ENCODE measurements at regions not wholly inside any gene's neighbourhood (a gene's known extent, or its start where the extent isn't known, plus 50 kb on each side); places are given as distances from the start of the nearest gene placed in this dataset.

DNA sequence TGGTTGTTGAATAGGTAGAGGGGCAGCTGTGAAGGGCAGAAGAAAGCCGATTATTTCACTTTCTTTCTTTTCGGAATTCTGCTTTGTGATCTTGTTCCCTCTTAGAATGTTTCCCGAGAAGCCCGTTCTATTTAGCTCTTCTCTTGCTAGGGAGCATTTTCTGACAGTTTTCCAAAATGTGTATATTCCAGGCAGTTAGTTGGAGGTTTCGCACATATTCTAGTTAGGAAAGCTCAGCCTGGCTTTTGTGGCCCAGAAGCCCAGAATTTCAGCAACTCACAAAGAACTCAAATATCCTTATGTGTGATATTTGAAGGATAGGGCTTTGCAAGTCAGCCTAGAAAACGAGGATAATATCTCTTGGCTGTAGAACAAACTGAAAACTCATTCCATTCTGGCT, 461.0 kb upstream of the C9orf72 start:
- no peak for DNase-seq

DNA sequence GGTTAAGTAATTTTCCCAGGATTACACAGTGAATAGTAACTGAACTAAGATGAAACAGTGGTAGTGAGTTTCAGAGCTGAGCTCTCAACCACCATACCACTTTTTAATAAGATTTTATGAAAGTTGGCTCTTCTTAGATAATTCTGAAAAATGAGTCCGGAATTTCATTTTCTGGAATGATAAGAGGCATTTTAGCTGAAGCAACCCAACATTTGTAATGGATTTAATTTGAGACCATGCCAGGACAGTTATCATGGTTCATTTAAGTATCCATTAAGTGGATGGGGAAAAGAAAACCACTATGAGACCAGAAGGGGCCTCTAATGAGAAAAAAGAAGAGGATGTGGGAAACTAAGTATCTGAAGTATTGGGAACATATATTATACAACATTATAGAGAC, 464.7 kb upstream of the C9orf72 start:
- no peak for DNase-seq

DNA sequence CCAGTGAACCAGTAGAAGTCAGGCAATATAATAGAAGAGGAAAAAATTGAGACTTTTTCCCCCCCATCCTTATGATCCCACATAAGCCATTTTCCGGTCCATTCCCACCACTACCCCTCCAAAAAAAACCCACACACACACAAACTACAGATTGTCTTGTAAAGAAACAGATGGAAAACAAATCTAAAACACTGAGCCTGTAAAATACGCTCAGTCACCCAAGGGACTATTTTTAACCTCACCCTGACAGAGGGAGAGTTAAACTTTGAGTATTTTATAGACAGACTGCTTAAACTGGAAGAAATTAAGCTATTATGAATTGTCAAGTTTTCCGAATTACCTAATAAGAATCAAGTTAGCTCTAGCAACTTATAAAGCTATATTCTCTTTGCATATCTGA, 471.8 kb upstream of the C9orf72 start:
- no peak for DNase-seq

DNA sequence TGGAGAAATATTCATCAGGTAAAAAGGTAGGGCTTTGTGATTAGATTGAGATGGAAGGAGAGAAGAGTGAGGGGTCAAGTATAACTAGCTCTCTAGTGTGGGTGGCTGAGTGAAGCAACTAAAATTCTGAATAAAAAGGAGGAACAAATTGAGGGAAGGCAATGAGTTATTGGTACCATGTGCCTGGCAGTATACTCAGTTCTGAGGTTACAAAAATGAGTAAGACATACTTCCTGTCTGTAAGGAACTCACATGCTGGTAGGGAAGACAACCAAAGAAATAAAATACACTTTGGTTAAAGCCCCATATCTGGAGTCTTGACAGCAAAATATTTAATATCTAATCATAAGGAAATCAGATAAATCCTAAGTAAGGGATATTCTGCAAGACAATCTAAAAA, 476.8 kb upstream of the C9orf72 start:
- no peak for DNase-seq

DNA sequence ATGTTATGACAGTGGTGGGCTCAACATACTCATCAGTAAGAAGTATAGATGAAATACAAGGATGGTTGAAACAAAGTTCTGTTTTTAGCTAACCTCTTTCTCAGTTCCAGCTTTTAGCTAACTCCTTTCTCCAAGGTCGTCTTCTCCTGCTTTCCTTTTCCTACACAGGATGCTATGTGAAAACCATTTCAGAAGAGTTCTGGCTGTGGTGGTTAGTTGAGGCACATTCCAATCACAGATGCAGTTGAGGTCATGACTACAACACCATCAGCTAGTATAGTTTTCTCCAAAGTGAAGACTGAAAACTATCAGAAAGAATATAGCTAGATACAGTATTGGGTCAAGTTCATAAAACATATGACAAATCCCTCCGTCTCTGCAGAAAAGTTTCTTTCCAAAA, 477.7 kb upstream of the C9orf72 start:
- no peak for DNase-seq

DNA sequence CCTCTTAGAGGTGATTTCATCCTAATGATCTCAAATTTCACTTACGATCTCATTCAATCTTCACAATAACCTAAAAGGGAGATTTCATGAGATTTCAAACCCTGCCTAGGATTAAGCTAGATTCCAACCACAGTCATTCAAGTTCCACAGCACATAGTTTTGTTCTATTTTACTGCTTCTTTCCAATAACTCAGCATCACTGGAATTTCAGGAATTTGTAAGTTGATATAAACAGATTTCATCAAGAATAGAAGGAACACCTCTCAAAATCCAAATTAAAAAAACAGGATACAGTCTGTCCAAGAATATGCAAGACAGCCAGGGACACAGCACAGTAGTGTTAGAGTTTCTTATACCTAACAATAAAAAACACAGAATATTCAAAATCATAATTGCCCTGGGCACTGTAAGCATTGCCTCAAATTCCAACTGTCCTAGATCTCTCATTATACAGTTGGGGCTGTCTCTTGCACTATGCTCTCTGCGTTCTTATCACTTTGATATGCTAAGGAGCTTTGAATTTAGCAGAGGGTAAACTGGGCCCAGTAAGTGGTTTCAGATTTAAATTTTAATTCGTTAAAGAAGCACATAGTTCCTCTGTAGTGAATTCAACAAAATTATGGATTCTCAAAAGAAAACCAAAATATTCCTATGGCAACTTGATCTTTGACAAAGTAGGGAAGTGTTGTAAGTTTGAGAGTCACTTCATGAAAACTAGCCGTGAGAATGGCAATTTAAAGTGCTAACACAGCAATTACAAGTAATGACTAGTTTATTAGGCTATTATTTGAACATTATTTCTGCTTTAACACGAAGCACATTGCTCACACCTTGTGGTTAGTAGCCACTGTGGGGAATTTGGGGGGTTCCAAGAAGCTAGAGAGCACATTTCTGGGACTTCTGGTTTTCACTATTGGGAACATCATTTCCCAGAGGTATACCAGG, 478.6 kb upstream of the C9orf72 start:
- DNase-seq, result no peak

DNA sequence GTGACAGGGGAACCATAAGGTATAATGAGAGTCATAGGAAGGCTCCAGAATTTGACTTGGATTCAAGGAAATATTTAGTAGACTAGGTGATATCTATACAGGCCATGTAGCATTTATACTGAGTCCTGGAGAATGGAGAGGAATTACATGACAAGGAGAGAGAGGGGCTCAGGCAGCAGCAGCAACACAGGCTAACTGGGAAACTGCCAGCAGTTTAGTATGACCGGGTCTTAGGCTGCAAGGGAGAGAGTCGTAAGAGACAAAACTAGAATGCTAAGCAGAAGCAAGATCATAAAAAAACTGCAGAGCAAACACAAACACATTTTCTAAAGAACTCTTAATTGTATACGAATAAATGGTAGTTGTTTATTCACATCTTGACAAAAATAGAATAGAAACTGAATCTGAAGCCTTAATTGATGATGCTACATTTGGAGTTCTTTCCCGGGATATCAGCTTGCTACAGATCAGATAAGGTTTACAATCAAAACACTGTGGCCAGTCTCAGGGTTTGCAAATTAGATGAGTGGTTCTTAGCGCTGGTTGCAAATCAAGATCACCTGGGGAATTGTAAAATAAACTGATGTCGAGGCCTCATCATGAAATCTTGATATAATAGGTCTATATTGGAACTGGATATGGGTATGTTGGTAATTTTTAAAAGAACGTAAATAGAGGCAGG, 480.0 kb upstream of the C9orf72 start:
- DNase-seq, result no peak

DNA sequence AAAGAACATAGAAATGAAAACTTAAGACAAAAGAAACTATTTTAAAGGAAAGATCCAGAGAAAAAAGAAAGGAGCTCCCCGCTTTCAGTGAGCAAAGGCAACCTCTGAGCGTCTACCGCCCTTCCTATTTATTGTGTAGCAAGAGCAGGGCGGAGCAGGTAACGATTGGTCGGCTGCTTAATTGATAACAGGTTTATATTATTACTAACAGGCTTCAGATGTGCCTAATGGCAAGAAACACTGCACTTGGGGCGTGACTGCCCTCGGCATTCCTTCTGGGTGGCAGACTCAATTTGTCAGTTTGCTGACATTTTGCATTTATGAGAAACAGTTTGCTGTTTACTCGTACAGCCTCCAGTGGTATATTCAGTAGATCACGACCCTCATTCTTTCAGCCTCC, 482.7 kb upstream of the C9orf72 start:
- no peak for DNase-seq

DNA sequence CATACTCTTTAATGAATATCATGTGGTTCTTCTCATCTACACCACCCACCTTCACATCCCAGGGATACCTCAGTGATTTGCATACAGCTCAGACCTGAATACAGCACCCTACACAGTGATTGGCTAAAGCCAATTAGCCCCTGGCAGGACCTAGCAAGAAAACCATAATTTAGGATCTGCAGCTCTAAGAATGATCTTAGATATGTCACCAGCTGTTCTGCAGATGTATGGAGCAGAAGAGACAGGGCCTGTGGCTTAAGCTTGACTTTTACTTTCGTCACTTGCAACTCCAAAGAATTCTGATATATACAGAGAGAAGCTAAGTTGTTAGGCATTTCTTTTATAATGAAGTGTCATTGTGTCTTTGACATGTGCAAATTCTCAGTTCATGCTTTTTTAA, 483.2 kb upstream of the C9orf72 start:
- no peak for DNase-seq

DNA sequence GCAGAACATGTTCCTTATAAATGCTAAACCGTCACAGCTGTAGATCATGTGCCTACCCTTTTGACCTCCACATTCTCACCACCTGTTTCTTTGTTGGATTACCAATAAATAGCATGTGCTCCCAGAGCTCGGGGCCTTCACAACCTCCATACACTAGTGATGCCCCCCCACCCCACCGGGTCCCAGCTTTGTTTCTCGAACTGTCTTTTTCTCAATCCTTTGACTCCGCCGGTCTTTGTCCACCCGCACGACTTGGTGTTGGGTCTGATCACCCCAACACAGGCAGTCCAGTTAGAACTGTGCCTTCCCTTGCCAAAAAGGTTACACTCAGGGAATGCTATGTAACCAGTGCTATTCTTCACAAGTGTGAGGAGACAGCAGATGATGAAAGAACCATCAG, 485.9 kb upstream of the C9orf72 start:
- DNase-seq, result no peak

DNA sequence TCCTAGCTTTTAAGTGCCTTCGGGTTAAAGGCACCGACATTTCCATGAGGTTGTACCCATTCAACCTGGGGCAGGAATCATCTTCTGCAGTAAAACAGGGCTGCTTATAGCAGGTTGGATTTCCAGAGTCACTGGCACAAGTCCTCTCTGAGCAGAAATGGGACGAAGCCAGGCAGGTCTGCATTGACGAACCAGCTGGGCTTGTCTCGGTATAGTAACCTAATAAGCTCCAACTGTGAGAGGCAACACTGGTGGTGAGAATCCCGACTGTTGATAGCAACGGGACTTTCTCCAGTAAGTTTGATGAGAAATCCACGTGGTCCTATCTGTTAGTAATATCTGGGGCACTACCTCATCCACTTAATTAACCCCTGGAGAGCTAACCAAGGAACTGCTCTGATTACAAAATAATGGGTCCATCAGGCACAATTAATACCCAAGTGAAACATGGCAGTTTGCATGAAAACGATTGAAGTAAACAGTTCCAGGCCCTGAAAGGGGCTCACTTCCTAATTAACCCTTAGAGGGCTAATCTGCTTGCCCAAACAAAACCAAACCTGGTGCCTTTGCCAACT, 491.0 kb upstream of the C9orf72 start:
- DNase-seq, result no peak

DNA sequence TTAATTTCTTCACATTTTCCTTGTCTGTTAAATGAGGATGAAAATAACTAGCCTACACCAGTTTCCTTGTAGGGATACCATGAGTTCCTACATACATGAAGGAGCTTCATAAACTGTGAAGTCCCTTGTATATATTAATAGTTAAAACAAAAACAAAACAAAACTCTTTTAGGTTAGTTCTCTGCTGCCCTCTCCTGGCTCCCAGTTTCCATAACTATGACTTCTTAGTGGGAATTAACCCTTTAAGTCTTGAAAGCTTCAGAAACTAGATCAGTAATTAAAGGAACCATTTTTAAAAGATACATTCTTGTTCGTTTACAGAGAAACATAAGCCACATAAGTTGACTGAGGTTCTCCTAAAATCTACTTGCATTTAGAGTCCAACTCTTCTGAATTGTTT, 500.0 kb upstream of the C9orf72 start:
- peak; percentile 59 for DNase-seq

DNA sequence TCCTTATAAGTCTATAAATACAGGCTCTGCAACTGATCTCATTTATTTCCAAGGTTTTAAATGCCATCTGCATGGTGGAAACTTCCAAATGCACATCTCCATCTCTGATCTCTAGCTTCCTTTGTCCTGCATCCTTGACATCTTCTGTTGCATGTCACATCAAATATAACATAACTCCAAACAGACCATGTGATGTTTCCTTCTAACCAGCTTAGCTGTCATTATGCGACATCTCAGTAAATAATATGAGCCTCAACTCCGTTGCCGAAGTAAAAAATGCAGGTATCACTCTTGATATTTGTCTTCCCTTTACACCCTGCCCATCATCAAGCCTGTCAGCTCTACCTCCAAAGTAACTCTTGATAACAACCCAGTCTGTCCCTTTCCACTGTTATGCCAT, 506.4 kb upstream of the C9orf72 start:
- DNase-seq, result no peak

DNA sequence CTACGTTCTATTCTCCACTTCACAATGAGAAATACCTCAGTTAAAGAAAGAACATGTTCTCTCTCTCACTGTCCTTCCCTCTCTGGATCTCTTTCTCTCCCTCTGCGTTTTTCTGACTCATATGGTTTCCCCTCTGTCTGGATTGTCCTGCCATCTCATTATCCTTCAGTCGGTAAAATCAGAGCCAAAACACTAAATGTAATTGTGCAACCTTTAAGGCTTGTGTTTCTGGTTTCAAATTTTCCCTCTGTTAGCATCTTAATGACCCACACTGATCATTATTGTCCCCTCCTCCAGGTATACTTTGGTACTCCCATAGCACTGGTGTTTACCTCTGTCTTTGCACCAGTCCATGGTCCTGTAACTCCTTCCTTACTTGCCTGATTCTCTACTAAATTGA, 509.4 kb upstream of the C9orf72 start:
- no peak for DNase-seq

DNA sequence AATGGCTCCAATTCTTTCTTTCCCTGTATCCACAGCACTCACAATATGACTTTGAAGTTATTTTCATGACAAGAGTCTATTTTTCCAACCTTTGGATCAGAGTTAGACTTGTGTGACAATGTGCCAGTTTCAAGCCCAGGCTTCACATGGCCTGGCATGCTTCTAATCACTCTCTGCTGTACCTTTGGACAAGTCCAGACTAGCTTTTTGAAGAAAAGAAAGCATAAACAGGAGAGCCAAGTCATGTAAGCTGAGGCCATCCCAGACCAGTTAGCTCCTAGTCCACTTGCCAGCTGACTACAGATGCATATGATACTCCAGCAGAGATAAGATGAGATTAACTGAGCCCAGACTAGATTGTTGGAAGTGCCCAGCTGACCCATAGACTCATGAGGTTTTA, 513.6 kb upstream of the C9orf72 start:
- no peak for DNase-seq

DNA sequence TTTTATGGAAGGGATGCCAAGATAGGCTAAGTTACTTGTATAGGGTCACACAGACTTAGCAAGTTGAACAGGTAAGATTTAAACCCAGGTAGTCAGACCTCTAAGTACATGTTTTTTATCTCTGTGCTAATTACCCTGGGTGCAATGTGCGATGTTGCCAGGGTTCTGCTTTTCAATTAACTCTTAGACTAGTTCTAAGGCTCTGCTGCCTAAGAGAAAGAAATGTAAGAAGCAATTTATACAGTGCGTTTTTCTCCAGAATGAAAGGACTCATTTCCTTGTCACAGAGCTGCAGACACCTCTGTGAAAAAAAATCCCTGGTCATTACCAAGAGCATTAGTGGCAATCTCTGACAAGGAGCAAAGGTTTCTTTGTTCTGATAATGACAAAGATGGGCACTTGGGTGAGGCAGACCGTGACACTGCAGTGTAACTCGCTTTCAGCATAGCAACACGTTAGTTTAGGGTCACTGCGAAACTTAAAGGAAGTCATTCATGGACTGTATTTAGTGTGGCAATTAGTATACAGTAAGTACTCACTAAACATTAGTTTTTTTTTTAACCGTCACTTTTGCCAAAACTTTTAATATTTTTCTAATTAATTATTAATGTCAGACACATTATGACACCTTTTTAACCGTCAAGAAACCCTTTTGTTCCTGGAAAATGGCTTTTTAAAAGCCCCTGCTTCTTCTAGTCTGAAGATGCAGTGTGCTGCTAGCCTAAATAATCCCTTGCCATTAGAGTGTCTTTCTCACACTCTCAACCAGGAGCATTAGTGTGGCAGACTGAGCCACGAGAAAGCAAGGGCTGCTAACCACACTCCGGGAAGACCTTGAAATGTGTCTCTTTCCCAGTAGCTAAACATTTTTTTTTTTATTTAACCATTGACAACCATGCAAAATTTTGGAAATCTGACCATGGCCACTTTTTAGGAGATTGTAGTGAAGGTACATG, 520.0 kb upstream of the C9orf72 start:
- no peak for DNase-seq

DNA sequence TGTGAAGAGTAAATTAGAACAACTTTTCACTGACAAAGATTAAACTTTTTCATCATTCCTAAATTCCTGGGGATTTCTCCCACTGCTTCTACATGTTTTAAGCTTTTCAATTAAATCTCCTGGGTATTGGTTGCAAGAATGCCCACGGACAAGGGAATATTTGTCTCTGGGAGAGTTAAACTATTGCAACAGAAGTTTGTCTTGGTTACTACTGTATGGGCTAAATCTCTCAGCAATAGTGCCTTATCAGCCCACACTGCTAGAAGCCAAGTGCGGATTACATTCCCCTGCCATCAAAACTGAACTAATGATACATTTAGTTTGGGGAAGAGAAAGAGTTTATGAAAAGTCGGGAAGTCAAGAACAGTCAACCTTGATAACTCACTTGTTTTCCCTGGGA, 528.2 kb upstream of the C9orf72 start:
- DNase-seq, result no peak

DNA sequence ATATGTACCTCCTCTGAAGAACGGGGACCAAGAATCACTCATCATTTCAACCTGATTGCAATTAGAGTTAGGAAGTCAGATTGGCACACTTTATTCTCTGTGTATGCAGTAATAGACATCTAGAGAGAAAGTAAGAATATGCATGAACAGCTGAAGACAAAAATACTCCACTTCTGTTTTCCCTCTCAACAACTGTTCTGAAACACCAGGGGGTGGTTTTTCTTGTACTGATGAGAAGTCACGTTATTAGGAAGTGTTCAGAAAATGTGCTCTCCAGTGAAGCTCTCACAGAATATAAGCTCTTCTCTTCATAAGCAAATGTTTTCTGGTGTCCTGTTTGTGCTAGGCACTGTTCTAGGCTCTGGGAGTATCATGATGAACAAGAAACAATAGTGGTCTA, 531.7 kb upstream of the C9orf72 start:
- no peak for DNase-seq

DNA sequence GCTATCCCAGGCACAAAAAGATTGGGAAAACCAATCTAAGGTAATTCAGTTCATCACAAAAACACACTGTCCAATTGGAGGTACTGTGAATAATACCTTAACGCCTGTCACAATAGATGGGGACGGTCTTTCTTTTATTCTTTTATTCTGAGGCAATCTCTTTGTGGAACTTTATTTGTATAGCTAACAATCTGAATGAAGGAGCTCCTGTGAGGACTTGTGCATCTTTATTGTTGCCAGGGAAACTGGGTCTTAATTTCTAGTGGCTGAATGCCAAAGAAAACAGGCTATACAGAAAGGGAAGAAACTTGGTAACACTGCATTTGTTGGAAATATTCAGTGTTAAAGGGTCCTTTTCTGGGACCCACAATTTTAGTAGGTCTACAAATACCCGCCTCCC, 546.9 kb upstream of the C9orf72 start:
- DNase-seq, result no peak

DNA sequence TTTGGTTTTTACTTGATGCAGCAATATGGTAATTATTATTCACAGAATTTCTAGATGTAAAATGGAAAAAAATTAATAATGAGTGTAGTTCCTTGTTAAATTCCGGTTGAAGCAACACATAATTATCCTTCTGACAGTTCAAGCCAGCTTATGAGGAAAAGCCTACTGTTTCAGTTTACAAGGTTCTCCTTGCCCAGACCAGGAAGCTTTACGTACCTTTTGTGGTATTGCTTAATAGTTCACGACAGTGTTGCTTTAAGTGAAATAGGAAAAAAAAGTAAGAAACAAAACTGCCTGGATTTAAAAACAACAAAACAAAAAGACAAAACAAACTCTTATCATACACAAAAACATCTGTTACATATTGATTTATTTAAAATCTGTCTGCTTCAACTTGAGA, 547.3 kb upstream of the C9orf72 start:
- DNase-seq, result no peak

DNA sequence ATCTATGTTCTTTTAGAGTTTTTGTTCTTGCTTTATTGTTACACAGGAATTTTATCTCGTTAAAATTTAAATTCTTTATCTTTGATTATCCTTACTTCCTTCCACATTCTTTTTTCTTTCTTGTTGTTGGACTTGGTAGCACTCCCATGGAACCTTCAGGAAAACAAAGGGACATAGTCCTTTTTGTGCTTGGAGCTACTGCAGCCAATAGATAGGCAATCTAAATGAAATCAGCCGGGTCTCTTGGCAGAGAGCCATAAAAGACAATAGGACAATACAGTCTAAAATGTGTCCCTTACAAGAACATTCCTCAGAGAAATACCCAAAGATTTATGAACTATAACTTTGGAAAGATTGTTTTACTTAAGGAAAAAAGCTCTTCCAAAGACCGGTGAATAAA, 548.1 kb upstream of the C9orf72 start:
- DNase-seq, result no peak

DNA sequence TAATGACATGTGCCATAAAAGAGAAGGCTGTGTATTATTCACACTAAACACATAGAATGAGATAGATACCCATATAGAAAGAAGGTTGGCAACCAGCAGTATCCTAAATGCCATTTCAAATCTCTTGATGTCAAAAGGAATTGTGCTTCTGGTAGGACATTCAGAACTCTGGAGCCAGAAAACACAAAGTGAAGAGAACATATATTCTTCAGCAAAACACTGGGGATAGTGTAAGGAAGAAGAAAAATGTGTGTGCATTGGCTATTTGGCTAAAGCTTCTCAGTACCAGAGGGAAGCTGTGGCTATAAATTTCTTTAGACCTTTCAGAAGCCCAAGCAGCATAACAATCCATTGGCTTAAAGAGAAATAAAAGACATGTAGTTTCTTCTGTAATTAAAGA, 551.6 kb upstream of the C9orf72 start:
- DNase-seq, result no peak

DNA sequence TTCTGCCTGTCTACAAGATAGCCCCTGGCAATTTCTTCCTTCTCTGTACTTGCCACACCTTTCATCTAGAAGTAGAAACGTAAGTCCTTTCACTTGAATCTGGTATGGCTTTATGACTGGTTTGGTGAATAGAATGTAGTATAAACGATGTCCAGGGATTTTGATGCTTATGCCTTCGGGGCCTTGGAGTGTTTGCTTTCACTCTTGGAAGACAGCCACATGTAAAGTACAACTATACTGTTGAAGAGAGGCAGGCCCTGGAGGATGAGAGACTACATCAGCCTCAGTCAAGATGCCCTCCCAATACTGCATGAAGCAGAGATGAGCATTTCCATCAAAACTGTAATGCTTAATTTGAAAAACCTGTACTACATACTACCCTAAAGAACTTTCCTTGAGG, 553.8 kb upstream of the C9orf72 start:
- no peak for DNase-seq
